Muscle layer of duodenum (tissue), 2 donors: ENCODE measurements at regions not wholly inside any gene's neighbourhood (a gene's known extent, or its start where the extent isn't known, plus 50 kb on each side); places are given as distances from the start of the nearest gene placed in this dataset.

Experiments used
- H3K27ac ChIP-seq: one replicate; pipeline ENCODE4 v1.7.0; 2013; ENCODE audit warnings: mild to moderate bottlenecking, low read length
- H3K27me3 ChIP-seq: one replicate; pipeline ENCODE4 v1.7.0; 2013; ENCODE audit warnings: low read depth, mild to moderate bottlenecking, control low read depth, low read length
- H3K36me3 ChIP-seq, 2 donors: one replicate each; pipeline ENCODE4 v1.7.0; 2013; ENCODE audit warnings: low read length in 2 of 2, control low read depth in 1 of 2, mild to moderate bottlenecking in 1 of 2; ENCODE audit not compliant: insufficient read depth in 2 of 2, control insufficient read depth in 1 of 2
- H3K4me1 ChIP-seq, 2 donors: one replicate each; pipeline ENCODE4 v1.7.0; 2013; ENCODE audit warnings: low read length in 2 of 2, mild to moderate bottlenecking in 2 of 2, control low read depth in 1 of 2, moderate library complexity in 1 of 2; ENCODE audit not compliant: insufficient read depth in 2 of 2, control insufficient read depth in 1 of 2
- H3K4me3 ChIP-seq, 2 donors: one replicate each; pipeline ENCODE4 v1.7.0; 2013; ENCODE audit warnings: low read length in 2 of 2, low read depth in 1 of 2, mild to moderate bottlenecking in 1 of 2
- H3K9me3 ChIP-seq, 2 donors: one replicate each; pipeline ENCODE4 v1.7.0; 2013; ENCODE audit warnings: low read length in 2 of 2, control low read depth in 1 of 2, mild to moderate bottlenecking in 1 of 2; ENCODE audit not compliant: control insufficient read depth in 1 of 2
- donor health status: healthy.

- no peak overlapping the region for H3K4me3 ChIP-seq
- H3K9me3 ChIP-seq = peaks cover 0 to 17% of the 10 kb centered on the region in 2 donors
- H3K4me1 ChIP-seq = no peaks in the 10 kb centered on the region
- H3K27ac ChIP-seq = no peak overlapping the region
- H3K27me3 ChIP-seq = no peaks in the 10 kb centered on the region
- no peaks in the 10 kb centered on the region for H3K36me3 ChIP-seq
Observed at GRCh38 chr4:123323998-123324397, 72.6 kb upstream of the SPRY1 start.

GRCh38 chr4:123325241-123325681 lies 71.3 kb upstream of the SPRY1 start:
- Histone ChIP-seq H3K36me3 (no peaks in the 10 kb centered on the region), H3K4me1 (no peaks in the 10 kb centered on the region), H3K4me3 (no peak overlapping the region), H3K9me3 (peaks cover 0 to 23% of the 10 kb centered on the region in 2 donors), H3K27me3 (no peaks in the 10 kb centered on the region), H3K27ac (no peak overlapping the region)

GRCh38 chr4:123327346-123327745 lies 69.2 kb upstream of the SPRY1 start:
- no peaks in the 10 kb centered on the region for H3K36me3 ChIP-seq
- peaks cover 0 to 14% of the 10 kb centered on the region in 2 donors for H3K9me3 ChIP-seq
- H3K27me3 ChIP-seq = no peaks in the 10 kb centered on the region
- H3K27ac ChIP-seq = no peak overlapping the region
- H3K4me3 ChIP-seq = no peak overlapping the region
- H3K4me1 ChIP-seq = no peaks in the 10 kb centered on the region

GRCh38 chr4:123327846-123328429 lies 68.7 kb upstream of the SPRY1 start:
- Histone ChIP-seq H3K9me3 (peaks cover 0 to 11% of the 10 kb centered on the region in 2 donors), H3K4me1 (no peaks in the 10 kb centered on the region), H3K4me3 (no peak overlapping the region), H3K36me3 (no peaks in the 10 kb centered on the region), H3K27ac (no peak overlapping the region), H3K27me3 (no peaks in the 10 kb centered on the region)

GRCh38 chr4:123338715-123339114 lies 57.9 kb upstream of the SPRY1 start:
- Histone ChIP-seq H3K27me3 (no peaks in the 10 kb centered on the region), H3K27ac (no peak overlapping the region), H3K9me3 (no peaks in the 10 kb centered on the region), H3K4me3 (no peak overlapping the region), H3K4me1 (no peaks in the 10 kb centered on the region), H3K36me3 (no peaks in the 10 kb centered on the region)

GRCh38 chr4:123339507-123340380 lies 56.9 kb upstream of the SPRY1 start:
- no peaks in the 10 kb centered on the region for H3K4me1 ChIP-seq
- no peaks in the 10 kb centered on the region for H3K36me3 ChIP-seq
- H3K4me3 ChIP-seq = no peak overlapping the region
- H3K9me3 ChIP-seq = no peaks in the 10 kb centered on the region
- no peaks in the 10 kb centered on the region for H3K27me3 ChIP-seq
- H3K27ac ChIP-seq = peak overlapping the region; percentile 4

- Histone ChIP-seq H3K36me3 (no peaks in the 10 kb centered on the region), H3K9me3 (no peaks in the 10 kb centered on the region), H3K4me3 (no peak overlapping the region), H3K4me1 (no peaks in the 10 kb centered on the region), H3K27ac (peak overlapping the region; percentile 11), H3K27me3 (no peaks in the 10 kb centered on the region)
Observed at GRCh38 chr4:123340381-123340701, 56.3 kb upstream of the SPRY1 start.

- peak overlapping the region; percentile 40 for H3K27ac ChIP-seq
- no peak overlapping the region for H3K4me3 ChIP-seq
- H3K9me3 ChIP-seq = no peaks in the 10 kb centered on the region
Observed at GRCh38 chr4:123342498-123342897, 54.1 kb upstream of the SPRY1 start.

GRCh38 chr4:123343400-123344041 lies 53.1 kb upstream of the SPRY1 start:
- Histone ChIP-seq H3K9me3 (no peaks in the 10 kb centered on the region), H3K27ac (peak overlapping the region; percentile 40), H3K27me3 (no peaks in the 10 kb centered on the region), H3K4me1 (no peaks in the 10 kb centered on the region), H3K4me3 (no peak overlapping the region), H3K36me3 (no peaks in the 10 kb centered on the region)

More at GRCh38 chr4:123342498-123342897, 54.1 kb upstream of the SPRY1 start:
- Histone ChIP-seq H3K4me1 (no peaks in the 10 kb centered on the region), H3K27me3 (no peaks in the 10 kb centered on the region), H3K36me3 (no peaks in the 10 kb centered on the region)

GRCh38 chr4:123345137-123345934 lies 51.3 kb upstream of the SPRY1 start:
- H3K4me3 ChIP-seq = no peak overlapping the region
- H3K27me3 ChIP-seq = no peaks in the 10 kb centered on the region
- H3K9me3 ChIP-seq = no peaks in the 10 kb centered on the region
- no peaks in the 10 kb centered on the region for H3K36me3 ChIP-seq
- no peak overlapping the region for H3K27ac ChIP-seq
- H3K4me1 ChIP-seq = no peaks in the 10 kb centered on the region

- Histone ChIP-seq H3K27me3 (no peaks in the 10 kb centered on the region), H3K4me3 (no peak overlapping the region), H3K27ac (no peak overlapping the region)
Observed at GRCh38 chr4:123345935-123346300, 50.7 kb upstream of the SPRY1 start.

More at GRCh38 chr4:123345935-123346300, 50.7 kb upstream of the SPRY1 start:
- Histone ChIP-seq H3K9me3 (no peaks in the 10 kb centered on the region), H3K36me3 (no peaks in the 10 kb centered on the region), H3K4me1 (no peaks in the 10 kb centered on the region)
